NB4 (cell line): ENCODE measurements at regions not wholly inside any gene's neighbourhood (a gene's known extent, or its start where the extent isn't known, plus 50 kb on each side); places are given as distances from the start of the nearest gene placed in this dataset.

ENCODE experiments used
- DNase-seq: peaks from one replicate; pipeline ENCODE4 v3.0.0; 2010; ENCODE audit warnings: low read depth
- H3K4me3 ChIP-seq: one replicate; pipeline ENCODE4 v1.5.1; 2011; ENCODE audit warnings: mild to moderate bottlenecking, low read depth, low read length, moderate library complexity
- CTCF ChIP-seq: IDR thresholded peaks from one replicate; pipeline ENCODE4 v1.5.1; 2012; ENCODE audit warnings: low read depth, low read length
- MAX ChIP-seq: IDR thresholded peaks from 2 replicates; pipeline ENCODE4 v1.6.1; 2011; ENCODE audit warnings: low read depth, low read length
- MYC ChIP-seq: IDR thresholded peaks from 2 replicates; pipeline ENCODE4 v1.6.1; 2011; ENCODE audit warnings: low read depth, low read length
- POLR2A ChIP-seq: IDR thresholded peaks from 2 replicates; pipeline ENCODE4 v1.6.1; 2011; ENCODE audit warnings: mild to moderate bottlenecking; ENCODE audit not compliant: insufficient read length; ENCODE audit errors: extremely low read depth

- no peak for DNase-seq
- TF ChIP-seq POLR2A, result no peak
- H3K4me3 ChIP-seq, result no peak overlapping the region
These were observed 154.0 kb downstream of the GASK1B start for GRCh38 chr4:158018831-158019230.

GRCh38 chr4:158018221-158018830 lies 154.5 kb downstream of the GASK1B start:
- H3K4me3 ChIP-seq, result no peak overlapping the region
- TF ChIP-seq MAX (no peak), CTCF (no peak), MYC (no peak), POLR2A (no peak)
- DNase-seq, result no peak

GRCh38 chr4:158016511-158016910 lies 156.3 kb downstream of the GASK1B start:
- TF ChIP-seq POLR2A (no peak), CTCF (no peak), MAX (no peak), MYC (no peak)
- DNase-seq, result no peak

GRCh38 chr4:158015241-158015640 lies 157.6 kb downstream of the GASK1B start:
- H3K4me3 ChIP-seq, result no peak overlapping the region
- DNase-seq, result no peak
- TF ChIP-seq MAX (no peak), CTCF (no peak), MYC (no peak), POLR2A (no peak)

More at GRCh38 chr4:158016511-158016910, 156.3 kb downstream of the GASK1B start:
- H3K4me3 ChIP-seq, result no peak overlapping the region

GRCh38 chr4:158013858-158014257 lies 159.0 kb downstream of the GASK1B start:
- H3K4me3 ChIP-seq, result no peak overlapping the region
- TF ChIP-seq MAX (no peak), POLR2A (no peak), CTCF (no peak), MYC (no peak)
- no peak for DNase-seq

GRCh38 chr4:158010361-158010760 lies 162.5 kb downstream of the GASK1B start:
- TF ChIP-seq MAX (no peak), POLR2A (no peak), MYC (no peak), CTCF (no peak)
- DNase-seq, result no peak
- H3K4me3 ChIP-seq, result no peak overlapping the region
